H9 (cell line): ENCODE measurements at regions not wholly inside any gene's neighbourhood (a gene's known extent, or its start where the extent isn't known, plus 50 kb on each side); places are given as distances from the start of the nearest gene placed in this dataset.
A peak's percentile ranks its signal among the peaks of the same experiment; 100 is the strongest.

Experiments used
- DNase-seq: peaks from one replicate; pipeline ENCODE4 v3.0.0-alpha.2; 2017
- H2AFZ ChIP-seq: one replicate; pipeline ENCODE4 v1.6.1; 2013; ENCODE audit warnings: mild to moderate bottlenecking, low read length, control low read depth, moderate library complexity
- H2AK5ac ChIP-seq: 2 replicates; pipeline ENCODE4 v1.6.1; 2013; ENCODE audit warnings: low read length, control low read depth, mixed read lengths; ENCODE audit not compliant: insufficient read length
- H2BK120ac ChIP-seq: one replicate; pipeline ENCODE4 v1.6.1; 2013; ENCODE audit warnings: low read depth, mild to moderate bottlenecking, low read length, control low read depth, inconsistent platforms; ENCODE audit not compliant: poor library complexity, severe bottlenecking
- H2BK12ac ChIP-seq: 2 replicates; pipeline ENCODE4 v1.6.1; 2013; ENCODE audit warnings: low read length, control low read depth, mixed read lengths, low read depth; ENCODE audit not compliant: insufficient read length
- H2BK15ac ChIP-seq: 2 replicates; pipeline ENCODE4 v1.6.1; 2013; ENCODE audit warnings: low read depth, low read length, control low read depth
- H2BK20ac ChIP-seq: one replicate; pipeline ENCODE4 v1.6.1; 2013; ENCODE audit warnings: low read depth, mild to moderate bottlenecking, low read length, control low read depth, inconsistent platforms; ENCODE audit not compliant: poor library complexity, severe bottlenecking
- H2BK5ac ChIP-seq: 2 replicates; pipeline ENCODE4 v1.6.1; 2013; ENCODE audit warnings: low read length, control low read depth, mixed read lengths; ENCODE audit not compliant: insufficient read length
- H3K14ac ChIP-seq: 2 replicates; pipeline ENCODE4 v1.6.1; 2013; ENCODE audit warnings: low read length, control low read depth; ENCODE audit not compliant: insufficient read depth
- H3K18ac ChIP-seq: 2 replicates; pipeline ENCODE4 v1.6.1; 2013; ENCODE audit warnings: low read depth, mild to moderate bottlenecking, mixed read lengths, low read length, control low read depth; ENCODE audit not compliant: insufficient read length
- H3K23ac ChIP-seq: 2 replicates; pipeline ENCODE4 v1.6.1; 2013; ENCODE audit warnings: low read length, control low read depth, mixed read lengths, low read depth; ENCODE audit not compliant: insufficient read length
- H3K23me2 ChIP-seq: 2 replicates; pipeline ENCODE4 v1.6.1; 2013; ENCODE audit warnings: low read depth, mild to moderate bottlenecking, mixed read lengths, low read length, control low read depth; ENCODE audit not compliant: insufficient read length, poor library complexity, severe bottlenecking
- H3K27ac ChIP-seq: 2 replicates; pipeline ENCODE4 v1.5.1; 2013; ENCODE audit warnings: low read length, control low read depth, mixed read lengths, low read depth; ENCODE audit not compliant: insufficient read length
- H3K27me3 ChIP-seq: 2 replicates; pipeline ENCODE4 v1.6.1; 2013; ENCODE audit warnings: low read length, control low read depth, inconsistent platforms; ENCODE audit not compliant: insufficient read depth
- H3K4ac ChIP-seq: 2 replicates; pipeline ENCODE4 v1.6.1; 2013; ENCODE audit warnings: low read depth, mild to moderate bottlenecking, control low read depth, inconsistent platforms, low read length, moderate library complexity
- H3K4me1 ChIP-seq: 2 replicates; pipeline ENCODE4 v1.6.1; 2013; ENCODE audit warnings: low read length, control low read depth, inconsistent platforms; ENCODE audit not compliant: insufficient read depth
- H3K4me2 ChIP-seq: 2 replicates; pipeline ENCODE4 v1.6.1; 2013; ENCODE audit warnings: low read length, control low read depth, mixed read lengths; ENCODE audit not compliant: insufficient read length, insufficient read depth
- H3K56ac ChIP-seq: 2 replicates; pipeline ENCODE4 v1.6.1; 2013; ENCODE audit warnings: low read depth, mild to moderate bottlenecking, mixed read lengths, low read length, control low read depth; ENCODE audit not compliant: insufficient read length
- H3K79me1 ChIP-seq: 2 replicates; pipeline ENCODE4 v1.6.1; 2013; ENCODE audit warnings: low read depth, mild to moderate bottlenecking, moderate library complexity, low read length, control low read depth, inconsistent platforms; ENCODE audit not compliant: insufficient read depth, poor library complexity, severe bottlenecking
- H3K79me2 ChIP-seq: 2 replicates; pipeline ENCODE4 v1.6.1; 2013; ENCODE audit warnings: low read length, control low read depth, inconsistent platforms; ENCODE audit not compliant: insufficient read depth
- H3K9ac ChIP-seq: 2 replicates; pipeline ENCODE4 v1.6.1; 2013; ENCODE audit warnings: low read length, control low read depth, mixed read lengths; ENCODE audit not compliant: insufficient read length; ENCODE audit errors: extremely low read depth
- H3K9me3 ChIP-seq: one replicate; pipeline ENCODE4 v1.6.1; 2013; ENCODE audit warnings: low read depth, low read length, inconsistent platforms; ENCODE audit not compliant: control insufficient read depth
- H3T11ph ChIP-seq: one replicate; pipeline ENCODE4 v1.6.1; 2013; ENCODE audit warnings: mild to moderate bottlenecking, low read length, control low read depth, inconsistent platforms
- H4K20me1 ChIP-seq: one replicate; pipeline ENCODE4 v1.6.1; 2013; ENCODE audit not compliant: control insufficient read depth, insufficient read length, insufficient read depth
- H4K5ac ChIP-seq: 2 replicates; pipeline ENCODE4 v1.6.1; 2013; ENCODE audit warnings: low read depth, mild to moderate bottlenecking, mixed read lengths, low read length, control low read depth; ENCODE audit not compliant: insufficient read length
- H4K8ac ChIP-seq: replicated peaks from 2 replicates; pipeline ENCODE4 v1.6.1; 2013; ENCODE audit warnings: low read length, control low read depth, mixed read lengths, low read depth; ENCODE audit not compliant: insufficient read length
- H4K91ac ChIP-seq: 2 replicates; pipeline ENCODE4 v1.6.1; 2013; ENCODE audit warnings: low read depth, mild to moderate bottlenecking, moderate library complexity, mixed read lengths, low read length, control low read depth; ENCODE audit not compliant: insufficient read length
- H3K27ac Mint-ChIP-seq, 3 experiments: 2 replicates in 2 of 3; 3 replicates in 1 of 3; pipeline ENCODE4 v1.8.0; 2020 to 2021; ENCODE audit warnings: mixed read lengths in 3 of 3, mild to moderate bottlenecking in 1 of 3, moderate library complexity in 1 of 3
- H3K27me3 Mint-ChIP-seq: 2 replicates; pipeline ENCODE4 v1.8.0; 2021; ENCODE audit warnings: low read depth, mild to moderate bottlenecking, moderate library complexity, mixed read lengths
- H3K36me3 Mint-ChIP-seq, 3 experiments: 2 replicates in 2 of 3; 3 replicates in 1 of 3; pipeline ENCODE4 v1.8.0; 2020 to 2021; ENCODE audit warnings: low read depth in 3 of 3, mixed read lengths in 3 of 3; ENCODE audit not compliant: insufficient read depth in 1 of 3
- H3K4me1 Mint-ChIP-seq, 2 experiments: 2 replicates each; pipeline ENCODE4 v1.8.0; 2020; ENCODE audit warnings: mixed read lengths in 2 of 2
- H3K4me3 Mint-ChIP-seq, 2 experiments: 2 replicates in 1 of 2; 3 replicates in 1 of 2; pipeline ENCODE4 v1.8.0; 2020 to 2021; ENCODE audit warnings: mild to moderate bottlenecking in 2 of 2, mixed read lengths in 2 of 2, moderate library complexity in 1 of 2
- H3K9me3 Mint-ChIP-seq, 2 experiments: 2 replicates in 1 of 2; 3 replicates in 1 of 2; pipeline ENCODE4 v1.8.0; 2020; ENCODE audit warnings: mild to moderate bottlenecking in 2 of 2, mixed read lengths in 2 of 2, moderate library complexity in 1 of 2
- CTCF ChIP-seq: fragments of 200-600 bp; sonication (generic); conservative IDR thresholded peaks from 3 replicates; pipeline ENCODE4 v1.8.0; 2021; ENCODE audit warnings: antibody characterized with exemption, mild to moderate bottlenecking
- WGBS: extraction: QIAGEN DNeasy Blood & Tissue Kit; methylation state at CpG from one replicate; pipeline ENCODE4 v1.1.7; 2013; ENCODE audit warnings: missing lambda C conversion rate, low lambda C conversion rate, mixed read lengths; ENCODE audit not compliant: insufficient read length; ENCODE audit errors: extremely low coverage; 5-methylcytosine and 5-hydroxymethylcytosine counted together

- no peak overlapping the region for H3K4ac ChIP-seq
- no peak for TF ChIP-seq CTCF
- no peak overlapping the region for H3K4me3 Mint-ChIP-seq
- no CpG with 5 or more reads among the region's 8 CpGs for WGBS
- H2BK120ac ChIP-seq: no peak overlapping the region
- no peaks in the 10 kb centered on the region; a peak in 2 of 5 replicates for H3K9me3 Mint-ChIP-seq
- H3K27ac ChIP-seq: no peak overlapping the region
- H4K91ac ChIP-seq: no peak overlapping the region
- H4K20me1 ChIP-seq: no peaks in the 10 kb centered on the region
- peak overlapping the region in 1 of 3 experiments; percentile 90; a peak in 2 of 7 replicates for H3K27ac Mint-ChIP-seq
- no peak overlapping the region for H3K9ac ChIP-seq
- no peak overlapping the region for H3K56ac ChIP-seq
- no peaks in the 10 kb centered on the region for H3K36me3 Mint-ChIP-seq
- H2BK12ac ChIP-seq: no peak overlapping the region
- no peaks in the 10 kb centered on the region for H3K23me2 ChIP-seq
- H3K79me1 ChIP-seq: no peaks in the 10 kb centered on the region
- no peak overlapping the region for H2AFZ ChIP-seq
- H3K4me1 Mint-ChIP-seq: peaks cover 11 to 18% of the 10 kb centered on the region in 2 experiments
- H2BK5ac ChIP-seq: no peak overlapping the region
- no peak overlapping the region for H2BK20ac ChIP-seq
- no peak overlapping the region for H3K18ac ChIP-seq
- no peak overlapping the region for H3K23ac ChIP-seq
- no peaks in the 10 kb centered on the region for H3K4me1 ChIP-seq
- no peak overlapping the region for H2BK15ac ChIP-seq
- H3K9me3 ChIP-seq: no peaks in the 10 kb centered on the region
- H4K5ac ChIP-seq: no peak overlapping the region
- H2AK5ac ChIP-seq: no peak overlapping the region
- H3K14ac ChIP-seq: no peak overlapping the region
- H3K79me2 ChIP-seq: no peaks in the 10 kb centered on the region
- no peak overlapping the region for H3K4me2 ChIP-seq
- H4K8ac ChIP-seq: no peak overlapping the region
- H3T11ph ChIP-seq: no peak overlapping the region
- H3K27me3 ChIP-seq: no peaks in the 10 kb centered on the region; the same call in 1 of the 2 replicates
- DNase-seq: no peak
- H3K27me3 Mint-ChIP-seq: no peaks in the 10 kb centered on the region
Measured at GRCh38 chr13:74696148-74696922, 562.1 kb upstream of the KLF12 start.
